Activated naive CD8-positive, alpha-beta T cell treated with anti-CD3 and anti-CD28 coated beads for 36 hours (primary cell): ENCODE measurements at regions not wholly inside any gene's neighbourhood (a gene's known extent, or its start where the extent isn't known, plus 50 kb on each side); places are given as distances from the start of the nearest gene placed in this dataset.

Experiments
- DNase-seq: peaks from one replicate; pipeline ENCODE4 v3.0.0; 2021
- H3K27ac Mint-ChIP-seq: one replicate; pipeline ENCODE4 v1.8.0; 2022; ENCODE audit warnings: mild to moderate bottlenecking, moderate library complexity, mixed read lengths
- H3K27me3 Mint-ChIP-seq: one replicate; pipeline ENCODE4 v1.8.0; 2022; ENCODE audit warnings: mild to moderate bottlenecking, mixed read lengths
- H3K36me3 Mint-ChIP-seq: one replicate; pipeline ENCODE4 v1.8.0; 2021; ENCODE audit warnings: mild to moderate bottlenecking, mixed read lengths
- H3K4me1 Mint-ChIP-seq: one replicate; pipeline ENCODE4 v1.8.0; 2021; ENCODE audit warnings: mixed read lengths
- H3K4me3 Mint-ChIP-seq: one replicate; pipeline ENCODE4 v1.8.0; 2022; ENCODE audit warnings: mild to moderate bottlenecking, moderate library complexity, mixed read lengths
- H3K9me3 Mint-ChIP-seq: one replicate; pipeline ENCODE4 v1.8.0; 2022; ENCODE audit warnings: mixed read lengths

- DNase-seq: no peak
- H3K4me3 Mint-ChIP-seq: no peak overlapping the region
- H3K36me3 Mint-ChIP-seq: no peaks in the 10 kb centered on the region
- H3K4me1 Mint-ChIP-seq: no peaks in the 10 kb centered on the region
- H3K27me3 Mint-ChIP-seq: no peaks in the 10 kb centered on the region
- peaks cover 2% of the 10 kb centered on the region for H3K9me3 Mint-ChIP-seq
- no peak overlapping the region for H3K27ac Mint-ChIP-seq
Observed at GRCh38 chr13:64029343-64030093, 2613.9 kb upstream of the PCDH20 start.

- Mint-ChIP-seq H3K36me3 (no peaks in the 10 kb centered on the region), H3K27ac (no peak overlapping the region), H3K4me1 (no peaks in the 10 kb centered on the region), H3K9me3 (peaks cover 2% of the 10 kb centered on the region), H3K4me3 (no peak overlapping the region), H3K27me3 (no peaks in the 10 kb centered on the region)
- DNase-seq: no peak
Observed at GRCh38 chr13:64028551-64028950, 2612.9 kb upstream of the PCDH20 start.

GRCh38 chr13:64020126-64020525, 2604.5 kb upstream of the PCDH20 start:
- Mint-ChIP-seq H3K27me3 (no peaks in the 10 kb centered on the region), H3K27ac (no peak overlapping the region), H3K9me3 (peaks cover 4% of the 10 kb centered on the region)

GRCh38 chr13:64007339-64007738, 2591.7 kb upstream of the PCDH20 start:
- Mint-ChIP-seq H3K36me3 (no peaks in the 10 kb centered on the region), H3K27ac (no peak overlapping the region)

More at GRCh38 chr13:64020126-64020525, 2604.5 kb upstream of the PCDH20 start:
- no peak for DNase-seq
- Mint-ChIP-seq H3K36me3 (no peaks in the 10 kb centered on the region), H3K4me1 (no peaks in the 10 kb centered on the region), H3K4me3 (no peak overlapping the region)

GRCh38 chr13:64000321-64000720, 2584.7 kb upstream of the PCDH20 start:
- no peaks in the 10 kb centered on the region for H3K27me3 Mint-ChIP-seq
- H3K9me3 Mint-ChIP-seq: peaks cover 6% of the 10 kb centered on the region
- H3K27ac Mint-ChIP-seq: no peak overlapping the region
- H3K36me3 Mint-ChIP-seq: no peaks in the 10 kb centered on the region
- H3K4me1 Mint-ChIP-seq: no peaks in the 10 kb centered on the region
- no peak overlapping the region for H3K4me3 Mint-ChIP-seq
- DNase-seq: no peak

More at GRCh38 chr13:64007339-64007738, 2591.7 kb upstream of the PCDH20 start:
- H3K27me3 Mint-ChIP-seq: no peaks in the 10 kb centered on the region
- H3K4me3 Mint-ChIP-seq: no peak overlapping the region
- no peak for DNase-seq
- H3K4me1 Mint-ChIP-seq: no peaks in the 10 kb centered on the region
- H3K9me3 Mint-ChIP-seq: no peaks in the 10 kb centered on the region

- Mint-ChIP-seq H3K9me3 (peaks cover 6% of the 10 kb centered on the region), H3K27me3 (no peaks in the 10 kb centered on the region), H3K4me3 (no peak overlapping the region), H3K4me1 (no peaks in the 10 kb centered on the region), H3K27ac (no peak overlapping the region), H3K36me3 (no peaks in the 10 kb centered on the region)
- DNase-seq: no peak
Observed at GRCh38 chr13:63999614-64000305, 2584.1 kb upstream of the PCDH20 start.

GRCh38 chr13:63983366-63983765, 2567.7 kb upstream of the PCDH20 start:
- H3K27ac Mint-ChIP-seq: no peak overlapping the region
- no peak overlapping the region for H3K4me3 Mint-ChIP-seq
- DNase-seq: no peak
- no peaks in the 10 kb centered on the region for H3K9me3 Mint-ChIP-seq
- H3K27me3 Mint-ChIP-seq: no peaks in the 10 kb centered on the region
- no peaks in the 10 kb centered on the region for H3K4me1 Mint-ChIP-seq
- H3K36me3 Mint-ChIP-seq: no peaks in the 10 kb centered on the region

GRCh38 chr13:63979951-63980350, 2564.3 kb upstream of the PCDH20 start:
- no peaks in the 10 kb centered on the region for H3K27me3 Mint-ChIP-seq
- H3K9me3 Mint-ChIP-seq: no peaks in the 10 kb centered on the region
- DNase-seq: no peak
- no peak overlapping the region for H3K4me3 Mint-ChIP-seq
- no peak overlapping the region for H3K27ac Mint-ChIP-seq
- H3K36me3 Mint-ChIP-seq: no peaks in the 10 kb centered on the region
- no peaks in the 10 kb centered on the region for H3K4me1 Mint-ChIP-seq

- H3K27ac Mint-ChIP-seq: no peak overlapping the region
- no peak overlapping the region for H3K4me3 Mint-ChIP-seq
- peaks cover 2% of the 10 kb centered on the region for H3K9me3 Mint-ChIP-seq
- H3K27me3 Mint-ChIP-seq: no peaks in the 10 kb centered on the region
- no peaks in the 10 kb centered on the region for H3K36me3 Mint-ChIP-seq
- no peaks in the 10 kb centered on the region for H3K4me1 Mint-ChIP-seq
- no peak for DNase-seq
Observed at GRCh38 chr13:63972328-63972727, 2556.7 kb upstream of the PCDH20 start.

- Mint-ChIP-seq H3K36me3 (no peaks in the 10 kb centered on the region), H3K4me3 (no peak overlapping the region), H3K4me1 (no peaks in the 10 kb centered on the region), H3K27me3 (no peaks in the 10 kb centered on the region), H3K9me3 (peaks cover 10% of the 10 kb centered on the region), H3K27ac (no peak overlapping the region)
- no peak for DNase-seq
Observed at GRCh38 chr13:63954683-63955082, 2539.0 kb upstream of the PCDH20 start.

GRCh38 chr13:63948045-63948444, 2532.4 kb upstream of the PCDH20 start:
- H3K4me1 Mint-ChIP-seq: no peaks in the 10 kb centered on the region
- H3K4me3 Mint-ChIP-seq: no peak overlapping the region
- H3K27me3 Mint-ChIP-seq: no peaks in the 10 kb centered on the region
- peaks cover 1% of the 10 kb centered on the region for H3K9me3 Mint-ChIP-seq
- no peak overlapping the region for H3K27ac Mint-ChIP-seq
- no peaks in the 10 kb centered on the region for H3K36me3 Mint-ChIP-seq
- DNase-seq: no peak

- H3K27ac Mint-ChIP-seq: no peak overlapping the region
- no peaks in the 10 kb centered on the region for H3K36me3 Mint-ChIP-seq
- no peaks in the 10 kb centered on the region for H3K4me1 Mint-ChIP-seq
- no peak for DNase-seq
- H3K4me3 Mint-ChIP-seq: no peak overlapping the region
- no peaks in the 10 kb centered on the region for H3K9me3 Mint-ChIP-seq
- H3K27me3 Mint-ChIP-seq: no peaks in the 10 kb centered on the region
Observed at GRCh38 chr13:63944911-63945310, 2529.3 kb upstream of the PCDH20 start.

- peaks cover 2% of the 10 kb centered on the region for H3K9me3 Mint-ChIP-seq
Observed at GRCh38 chr13:63942372-63942771, 2526.7 kb upstream of the PCDH20 start.

GRCh38 chr13:63938851-63939250, 2523.2 kb upstream of the PCDH20 start:
- Mint-ChIP-seq H3K9me3 (peaks cover 2% of the 10 kb centered on the region), H3K27me3 (no peaks in the 10 kb centered on the region), H3K27ac (no peak overlapping the region), H3K36me3 (no peaks in the 10 kb centered on the region), H3K4me3 (no peak overlapping the region), H3K4me1 (no peaks in the 10 kb centered on the region)
- no peak for DNase-seq

More at GRCh38 chr13:63942372-63942771, 2526.7 kb upstream of the PCDH20 start:
- DNase-seq: no peak
- Mint-ChIP-seq H3K27me3 (no peaks in the 10 kb centered on the region), H3K36me3 (no peaks in the 10 kb centered on the region), H3K4me3 (no peak overlapping the region), H3K27ac (no peak overlapping the region), H3K4me1 (no peaks in the 10 kb centered on the region)

GRCh38 chr13:63910511-63910910, 2494.9 kb upstream of the PCDH20 start:
- no peaks in the 10 kb centered on the region for H3K27me3 Mint-ChIP-seq
- no peaks in the 10 kb centered on the region for H3K4me1 Mint-ChIP-seq
- peaks cover 3% of the 10 kb centered on the region for H3K9me3 Mint-ChIP-seq
- H3K36me3 Mint-ChIP-seq: no peaks in the 10 kb centered on the region
- no peak overlapping the region for H3K4me3 Mint-ChIP-seq
- no peak overlapping the region for H3K27ac Mint-ChIP-seq
- DNase-seq: no peak
